ENCODE measurements at regions not wholly inside any gene's neighbourhood (a gene's known extent, or its start where the extent isn't known, plus 50 kb on each side); places are given as distances from the start of the nearest gene placed in this dataset.
"Not testable (repeated sequence)": the region's sequence is repeated elsewhere in the genome, so short reads cannot be mapped to it uniquely, and the experiment has no call there.

GRCh38 chr1:192903142-192903541, 94.3 kb downstream of the RGS2 start:
- no peak for TF ChIP-seq CTCF (IDR thresholded peaks at IDR 0.05; ENCODE audit: insufficient read depth, low read depth, low read length, missing control alignments)
- H3K4me3 ChIP-seq (ENCODE audit: low read length), result no peak overlapping the region
- DNase-seq (ENCODE audit: low read depth), result no peak

GRCh38 chr1:192904438-192904895, 95.6 kb downstream of the RGS2 start:
- no peak for TF ChIP-seq CTCF (IDR thresholded peaks at IDR 0.05; ENCODE audit: insufficient read depth, low read depth, low read length, missing control alignments)
- no peak overlapping the region for H3K4me3 ChIP-seq (ENCODE audit: low read length)
- DNase-seq (ENCODE audit: low read depth), result peak; percentile 82

- TF ChIP-seq CTCF (IDR thresholded peaks at IDR 0.05; ENCODE audit: insufficient read depth, low read depth, low read length, missing control alignments), result no peak
- no peak overlapping the region for H3K4me3 ChIP-seq (ENCODE audit: low read length)
- DNase-seq (ENCODE audit: low read depth), result no peak
Observed at GRCh38 chr1:192905049-192905448, 96.2 kb downstream of the RGS2 start.

GRCh38 chr1:192906334-192906733, 97.5 kb downstream of the RGS2 start:
- TF ChIP-seq CTCF (IDR thresholded peaks at IDR 0.05; ENCODE audit: insufficient read depth, low read depth, low read length, missing control alignments), result no peak
- H3K4me3 ChIP-seq (ENCODE audit: low read length), result no peak overlapping the region
- DNase-seq (ENCODE audit: low read depth), result peak; percentile 54

GRCh38 chr1:192907545-192908243, 98.9 kb downstream of the RGS2 start:
- DNase-seq (ENCODE audit: low read depth), result peak; percentile 89
- no peak overlapping the region for H3K4me3 ChIP-seq (ENCODE audit: low read length)
- no peak for TF ChIP-seq CTCF (IDR thresholded peaks at IDR 0.05; ENCODE audit: insufficient read depth, low read depth, low read length, missing control alignments)

GRCh38 chr1:192911896-192912656, 103.2 kb downstream of the RGS2 start:
- not testable (repeated sequence) for H3K4me3 ChIP-seq (ENCODE audit: low read length); DNase-seq (ENCODE audit: low read depth)

GRCh38 chr1:192913683-192914082, 104.8 kb downstream of the RGS2 start:
- DNase-seq (ENCODE audit: low read depth), result peak; percentile 88
- no peak for TF ChIP-seq CTCF (IDR thresholded peaks at IDR 0.05; ENCODE audit: insufficient read depth, low read depth, low read length, missing control alignments)
- no peak overlapping the region for H3K4me3 ChIP-seq (ENCODE audit: low read length)
